ENCODE measurements at regions not wholly inside any gene's neighbourhood (a gene's known extent, or its start where the extent isn't known, plus 50 kb on each side); places are given as distances from the start of the nearest gene placed in this dataset.
A peak's percentile ranks its signal among the peaks of the same experiment; 100 is the strongest.
"Not testable (repeated sequence)": the region's sequence is repeated elsewhere in the genome, so short reads cannot be mapped to it uniquely, and the experiment has no call there.

DNA sequence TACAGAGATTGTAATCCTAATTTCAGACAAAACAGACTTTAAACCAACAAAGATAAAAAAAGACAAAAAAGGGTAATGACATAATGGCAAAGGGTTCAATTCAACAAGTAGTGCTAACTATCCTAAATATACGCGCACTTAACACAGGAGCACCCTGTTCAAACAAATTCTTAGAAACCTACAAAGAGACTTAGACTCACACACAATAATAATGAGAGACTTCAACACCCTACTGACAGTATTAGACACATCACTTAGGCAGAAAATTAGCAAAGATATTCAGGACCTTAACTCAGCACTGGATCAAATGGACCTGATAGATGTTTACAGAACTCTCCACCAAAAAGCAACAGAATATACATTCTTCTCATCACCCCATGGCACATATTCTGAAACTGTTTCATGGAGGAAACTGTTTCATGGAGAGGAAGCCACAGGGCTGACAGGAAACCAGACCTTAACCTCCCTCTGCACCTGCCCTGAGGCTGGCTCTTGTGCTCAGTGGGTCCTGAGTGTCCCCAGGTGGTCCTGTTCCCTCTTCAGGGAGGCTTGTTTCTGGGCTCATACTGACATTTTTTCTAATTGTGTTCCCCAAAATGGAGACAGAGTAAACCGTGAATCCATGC is 54.7 kb downstream of the OR4M2 start:
- intact Hi-C loops (cut with micrococcal nuclease): not testable (repeated sequence)

DNA sequence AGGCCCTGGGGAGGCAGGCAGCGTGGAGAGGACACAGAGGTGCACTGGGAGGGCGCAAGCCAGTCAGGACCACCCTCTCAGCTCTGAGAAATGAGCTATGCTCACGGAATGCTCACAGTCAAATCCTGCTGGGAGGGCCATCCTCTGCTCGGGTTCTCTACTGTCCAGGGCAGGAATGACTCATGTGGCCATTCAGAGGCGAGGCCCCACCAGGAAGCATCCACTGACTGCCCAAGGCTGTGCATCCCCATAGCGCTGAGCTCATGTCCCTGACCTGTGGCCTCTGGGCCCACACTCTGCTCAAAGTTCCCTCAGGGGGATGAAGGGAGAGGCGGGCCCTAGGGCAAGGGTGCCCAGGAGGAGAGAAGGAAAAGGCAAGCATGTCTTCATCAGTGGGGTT is 57.2 kb downstream of the OR4M2 start:
- H3K9me3 Mint-ChIP-seq; DNase-seq; H3K27ac Mint-ChIP-seq; H3K27me3 Mint-ChIP-seq; POLR2A ChIA-PET; ATAC-seq (ENCODE audit: low read depth); CTCF ChIA-PET; H3K4me1 Mint-ChIP-seq; intact Hi-C loops (cut with micrococcal nuclease); H3K36me3 Mint-ChIP-seq (ENCODE audit: low read depth); H3K4me3 Mint-ChIP-seq: not testable (repeated sequence)

More for the DNA sequence above, 54.7 kb downstream of the OR4M2 start:
- ATAC-seq (ENCODE audit: low read depth); H3K4me3 Mint-ChIP-seq; H3K36me3 Mint-ChIP-seq (ENCODE audit: low read depth); CTCF ChIA-PET; H3K27ac Mint-ChIP-seq; H3K9me3 Mint-ChIP-seq; DNase-seq; POLR2A ChIA-PET; H3K27me3 Mint-ChIP-seq; H3K4me1 Mint-ChIP-seq: not testable (repeated sequence)

DNA sequence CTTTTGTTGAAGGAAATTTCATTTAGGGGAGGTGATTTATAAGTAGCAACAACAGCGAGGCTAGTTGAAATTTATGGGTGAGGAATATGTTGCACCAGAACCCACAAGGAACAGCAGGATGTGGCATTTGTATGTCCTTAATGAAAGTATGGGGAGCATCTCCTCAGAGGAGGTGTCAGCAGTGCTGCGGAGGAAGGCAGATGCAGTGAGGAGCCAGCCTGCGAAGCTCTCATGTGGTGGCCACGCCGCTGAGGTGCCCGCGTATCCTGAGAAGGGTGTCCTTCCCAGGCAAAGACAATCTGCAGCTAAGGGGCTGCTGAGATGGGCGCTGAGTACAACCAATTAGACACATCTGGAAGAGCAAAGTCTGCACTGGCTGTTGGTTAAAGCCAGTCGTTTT is 60.8 kb downstream of the OR4M2 start:
- H3K4me1 Mint-ChIP-seq; CTCF ChIA-PET; ATAC-seq (ENCODE audit: low read depth); intact Hi-C loops (cut with micrococcal nuclease); H3K4me3 Mint-ChIP-seq; POLR2A ChIA-PET; H3K27ac Mint-ChIP-seq; H3K9me3 Mint-ChIP-seq; H3K27me3 Mint-ChIP-seq; H3K36me3 Mint-ChIP-seq (ENCODE audit: low read depth); DNase-seq: not testable (repeated sequence)

GRCh38 chr15:22148109-22148508 is 67.8 kb downstream of the OR4M2 start:
- H3K4me3 Mint-ChIP-seq; H3K9me3 Mint-ChIP-seq; CTCF ChIA-PET; H3K4me1 Mint-ChIP-seq; H3K27me3 Mint-ChIP-seq; H3K36me3 Mint-ChIP-seq (ENCODE audit: low read depth); DNase-seq; POLR2A ChIA-PET; H3K27ac Mint-ChIP-seq; intact Hi-C loops (cut with micrococcal nuclease): not testable (repeated sequence)
- ATAC-seq (ENCODE audit: low read depth): peak; percentile 98

DNA sequence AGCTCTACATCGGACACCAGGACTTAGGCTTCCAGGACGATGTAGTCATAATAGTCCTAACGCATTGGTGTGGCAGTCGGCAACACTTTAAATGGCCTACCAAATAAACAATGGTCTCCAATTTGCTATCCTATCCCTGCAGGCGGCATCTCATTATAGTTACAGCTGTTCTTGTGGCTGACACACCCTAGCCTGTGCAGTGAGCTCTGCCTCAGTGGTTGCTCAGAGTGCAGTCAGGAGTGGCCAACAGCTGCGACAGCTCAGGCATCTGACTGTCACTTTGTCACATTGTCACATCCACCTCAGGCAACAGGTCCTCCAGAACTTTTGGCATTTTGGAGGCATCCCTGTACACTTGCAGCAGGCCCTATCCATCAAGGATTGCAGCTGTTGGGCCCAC is 77.9 kb downstream of the OR4M2 start:
- H3K4me3 Mint-ChIP-seq; H3K36me3 Mint-ChIP-seq (ENCODE audit: low read depth); H3K4me1 Mint-ChIP-seq; DNase-seq; intact Hi-C loops (cut with micrococcal nuclease); H3K27ac Mint-ChIP-seq; POLR2A ChIA-PET; CTCF ChIA-PET; H3K27me3 Mint-ChIP-seq; H3K9me3 Mint-ChIP-seq: not testable (repeated sequence)
- ATAC-seq (ENCODE audit: low read depth): peak; percentile 31

DNA sequence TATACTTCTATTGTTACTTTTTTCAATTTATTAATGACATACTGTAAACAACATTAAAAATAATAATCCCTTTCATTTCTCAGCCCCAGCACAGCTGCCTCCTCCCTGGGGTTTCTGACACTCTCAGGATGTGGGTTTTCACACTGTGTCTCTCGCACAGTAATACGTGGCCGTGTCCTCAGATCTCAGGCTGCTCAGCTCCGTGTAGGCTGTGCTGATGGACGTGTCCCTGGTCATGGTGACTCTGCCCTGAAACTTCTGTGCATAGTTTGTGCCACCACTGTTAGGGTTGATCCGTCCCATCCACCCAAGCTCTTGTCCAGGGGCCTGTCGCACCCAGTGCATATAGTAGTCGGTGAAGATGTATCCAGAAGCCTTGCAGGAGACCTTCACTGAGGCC is 80.0 kb downstream of the OR4M2 start:
- intact Hi-C loops (cut with micrococcal nuclease); CTCF ChIA-PET; H3K36me3 Mint-ChIP-seq (ENCODE audit: low read depth); H3K27ac Mint-ChIP-seq; H3K4me3 Mint-ChIP-seq; H3K27me3 Mint-ChIP-seq; DNase-seq; POLR2A ChIA-PET; H3K4me1 Mint-ChIP-seq; H3K9me3 Mint-ChIP-seq: not testable (repeated sequence)
- ATAC-seq (ENCODE audit: low read depth): peak; percentile 52

DNA sequence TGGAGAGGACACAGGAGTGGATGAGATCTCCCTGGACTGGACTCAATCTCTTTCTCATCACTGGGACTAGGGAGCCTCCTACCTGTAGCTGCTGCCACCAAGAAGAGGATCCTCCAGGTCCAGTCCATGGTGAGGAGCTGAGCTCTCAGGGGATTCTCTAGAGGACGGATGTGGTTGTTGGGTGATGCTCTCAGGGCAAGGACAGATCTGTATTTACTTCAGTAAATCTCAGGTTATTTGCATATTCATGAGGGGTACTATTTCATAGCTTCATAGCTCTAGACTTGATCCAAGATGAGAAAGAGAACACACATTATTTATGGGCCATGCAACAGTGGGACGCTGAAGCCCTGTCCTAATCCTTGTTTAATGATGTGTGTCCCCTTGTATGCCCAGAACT is 80.4 kb downstream of the OR4M2 start:
- peak; percentile 75 for ATAC-seq (ENCODE audit: low read depth)
- H3K4me1 Mint-ChIP-seq; CTCF ChIA-PET; H3K4me3 Mint-ChIP-seq; H3K27ac Mint-ChIP-seq; H3K36me3 Mint-ChIP-seq (ENCODE audit: low read depth); POLR2A ChIA-PET; intact Hi-C loops (cut with micrococcal nuclease); H3K9me3 Mint-ChIP-seq; DNase-seq; H3K27me3 Mint-ChIP-seq: not testable (repeated sequence)

- intact Hi-C loops (cut with micrococcal nuclease); DNase-seq; H3K27me3 Mint-ChIP-seq; H3K27ac Mint-ChIP-seq; H3K36me3 Mint-ChIP-seq (ENCODE audit: low read depth); H3K4me3 Mint-ChIP-seq; H3K4me1 Mint-ChIP-seq; CTCF ChIA-PET; H3K9me3 Mint-ChIP-seq; POLR2A ChIA-PET: not testable (repeated sequence)
- ATAC-seq (ENCODE audit: low read depth): peak; percentile 53
These were observed 81.1 kb downstream of the OR4M2 start for GRCh38 chr15:22161398-22161797.

DNA sequence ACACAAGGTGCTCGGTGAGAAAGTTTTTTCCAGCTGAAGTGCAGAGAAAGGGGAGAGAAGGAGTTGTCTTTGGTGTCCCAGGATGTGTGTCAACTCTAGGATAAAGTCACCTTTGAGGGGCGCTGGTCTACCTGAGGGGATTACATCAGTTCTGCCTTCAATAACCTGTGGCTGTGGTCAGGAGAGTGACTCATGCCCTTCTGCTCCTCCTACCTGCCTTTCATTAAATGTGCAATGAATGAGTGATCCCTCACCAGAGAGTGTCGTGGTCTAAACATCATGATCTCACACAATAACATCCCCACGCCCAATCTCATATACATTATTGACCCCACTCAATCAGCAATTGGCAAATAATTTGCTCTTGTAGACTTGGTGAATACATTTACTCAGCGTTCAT is 83.4 kb downstream of the OR4M2 start:
- ATAC-seq (ENCODE audit: low read depth); H3K9me3 Mint-ChIP-seq; POLR2A ChIA-PET; CTCF ChIA-PET; H3K27me3 Mint-ChIP-seq; intact Hi-C loops (cut with micrococcal nuclease); H3K36me3 Mint-ChIP-seq (ENCODE audit: low read depth); H3K4me3 Mint-ChIP-seq; DNase-seq; H3K4me1 Mint-ChIP-seq; H3K27ac Mint-ChIP-seq: not testable (repeated sequence)

DNA sequence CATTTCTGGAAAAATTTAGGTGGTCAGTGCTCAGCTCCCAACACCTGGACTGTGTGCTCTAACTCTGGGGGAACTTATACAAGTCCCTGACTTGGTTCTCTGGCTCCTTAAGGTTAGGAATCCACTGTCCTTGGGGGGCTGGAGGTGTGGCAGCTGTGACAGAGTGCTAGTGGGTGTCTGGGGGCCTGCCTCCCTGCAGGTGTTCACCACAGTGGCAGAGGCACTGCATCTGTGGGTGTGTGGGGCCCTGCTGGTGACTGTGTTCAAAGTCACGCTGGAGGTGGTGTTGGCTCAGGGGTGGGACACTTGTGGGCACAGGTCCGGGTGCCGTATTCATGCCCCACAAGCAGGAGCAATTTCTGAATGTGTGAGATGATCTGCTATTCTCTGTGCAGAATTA is 87.2 kb downstream of the OR4M2 start:
- POLR2A ChIA-PET; H3K4me1 Mint-ChIP-seq; H3K27me3 Mint-ChIP-seq; DNase-seq; H3K4me3 Mint-ChIP-seq; H3K36me3 Mint-ChIP-seq (ENCODE audit: low read depth); CTCF ChIA-PET; H3K9me3 Mint-ChIP-seq; H3K27ac Mint-ChIP-seq; ATAC-seq (ENCODE audit: low read depth); intact Hi-C loops (cut with micrococcal nuclease): not testable (repeated sequence)

DNA sequence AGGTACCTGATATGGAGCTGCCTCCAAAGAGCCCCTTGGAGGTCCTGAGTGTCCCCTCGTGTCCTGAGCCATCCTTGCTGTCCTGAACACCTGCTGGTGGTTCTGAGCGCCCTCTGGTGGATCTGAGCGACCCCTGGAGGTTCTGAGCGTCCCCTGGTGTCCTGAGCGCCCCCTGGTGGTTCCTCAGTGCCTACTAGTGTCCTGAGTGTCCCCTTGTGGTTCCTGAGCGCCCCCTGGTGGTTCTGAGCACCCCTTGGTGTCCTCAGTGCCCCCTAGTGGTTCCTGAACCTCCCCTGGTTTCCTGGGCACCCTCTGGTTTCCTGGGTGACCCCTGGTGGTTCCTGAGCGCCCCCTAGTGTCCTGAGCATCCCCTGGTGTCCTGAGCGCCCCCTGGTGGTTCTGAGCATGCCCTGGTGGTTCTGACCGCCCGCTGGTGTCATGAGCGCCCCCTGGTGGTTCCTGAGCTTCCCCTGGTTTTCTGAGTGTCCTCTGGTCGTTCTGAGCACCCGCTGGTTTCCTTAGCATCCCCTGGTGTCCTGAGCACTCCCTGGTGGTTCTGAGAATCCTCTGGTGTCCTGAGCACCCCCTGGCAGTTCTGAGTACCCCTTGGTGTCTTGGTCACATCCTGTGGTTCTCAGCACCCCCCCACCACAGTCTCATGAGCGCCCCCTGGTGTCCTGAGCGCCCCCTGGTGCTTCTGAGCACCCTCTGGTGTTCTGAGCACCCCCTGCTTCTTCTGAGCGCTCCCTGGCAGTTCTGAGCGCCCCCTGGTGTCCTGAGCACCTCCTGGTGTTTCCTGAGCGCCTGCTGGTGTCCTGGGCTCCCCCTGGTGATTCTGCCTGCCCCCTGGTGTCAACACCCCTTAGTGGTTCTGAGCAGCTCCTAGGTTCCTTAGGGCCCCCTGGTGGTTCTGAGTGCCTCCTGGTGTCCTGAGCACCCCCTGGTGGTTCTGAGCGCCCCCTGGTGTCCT is 93.0 kb downstream of the OR4M2 start:
- H3K36me3 Mint-ChIP-seq (ENCODE audit: low read depth); H3K9me3 Mint-ChIP-seq; intact Hi-C loops (cut with micrococcal nuclease); H3K4me3 Mint-ChIP-seq; CTCF ChIA-PET; H3K4me1 Mint-ChIP-seq; H3K27ac Mint-ChIP-seq; DNase-seq; H3K27me3 Mint-ChIP-seq; POLR2A ChIA-PET: not testable (repeated sequence)
- ATAC-seq (ENCODE audit: low read depth): peak; percentile 89

DNA sequence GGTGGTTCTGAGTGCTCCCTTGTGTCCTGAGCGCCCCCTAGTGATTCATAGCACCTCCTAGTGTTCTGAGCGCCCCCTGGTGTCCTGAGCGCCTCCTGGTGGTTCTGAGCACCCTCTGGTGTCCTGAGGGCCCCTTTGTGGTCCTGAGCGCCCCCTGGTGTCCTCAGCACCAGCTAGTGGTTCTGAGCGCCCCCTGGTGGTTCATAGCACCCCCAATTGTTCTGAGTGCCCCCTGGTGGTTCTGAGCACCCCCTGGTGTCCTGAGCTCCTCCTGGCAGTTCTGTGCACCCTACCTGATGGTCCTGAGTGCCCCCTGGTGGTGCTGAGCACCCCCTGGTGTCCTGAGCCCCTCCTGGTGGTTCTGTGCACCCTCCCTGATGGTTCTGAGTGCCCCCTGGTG is 93.8 kb downstream of the OR4M2 start:
- CTCF ChIA-PET; H3K36me3 Mint-ChIP-seq (ENCODE audit: low read depth): not testable (repeated sequence)

More for the DNA sequence above, 93.8 kb downstream of the OR4M2 start:
- H3K27me3 Mint-ChIP-seq; H3K4me1 Mint-ChIP-seq; POLR2A ChIA-PET; DNase-seq; intact Hi-C loops (cut with micrococcal nuclease); H3K4me3 Mint-ChIP-seq; H3K27ac Mint-ChIP-seq; H3K9me3 Mint-ChIP-seq: not testable (repeated sequence)
- ATAC-seq (ENCODE audit: low read depth): peak; percentile 19

Measured in activated B cell treated with CpG ODN at 0.5 μM for 24 hours (primary cell).